Activated CD8-positive, alpha-beta memory T cell treated with anti-CD3 and anti-CD28 coated beads for 4 hours (primary cell): ENCODE measurements at regions not wholly inside any gene's neighbourhood (a gene's known extent, or its start where the extent isn't known, plus 50 kb on each side); places are given as distances from the start of the nearest gene placed in this dataset.

Experiments
- DNase-seq, 2 donors: peaks; one replicate each; pipeline ENCODE4 v3.0.0-alpha.2; 2020; ENCODE audit warnings: low read depth in 2 of 2

GRCh38 chr16:82412770-82413169 is 214.0 kb upstream of the CDH13 start:
- DNase-seq: no peak

GRCh38 chr16:82405736-82406135 is 221.0 kb upstream of the CDH13 start:
- no peak for DNase-seq

GRCh38 chr16:82404586-82405315 is 222.0 kb upstream of the CDH13 start:
- no peak for DNase-seq

GRCh38 chr16:82402665-82403218 is 224.0 kb upstream of the CDH13 start:
- no peak for DNase-seq

GRCh38 chr16:82400046-82400445 is 226.7 kb upstream of the CDH13 start:
- no peak for DNase-seq

GRCh38 chr16:82396509-82396908 is 226.5 kb upstream of the MPHOSPH6 start:
- no peak for DNase-seq

GRCh38 chr16:82395212-82395611 is 225.2 kb upstream of the MPHOSPH6 start:
- DNase-seq: no peak

GRCh38 chr16:82391690-82392089 is 221.7 kb upstream of the MPHOSPH6 start:
- no peak for DNase-seq

- no peak for DNase-seq
Measured at GRCh38 chr16:82389956-82390650, 220.1 kb upstream of the MPHOSPH6 start.

GRCh38 chr16:82386761-82387160 is 216.7 kb upstream of the MPHOSPH6 start:
- no peak for DNase-seq

GRCh38 chr16:82384949-82385348 is 214.9 kb upstream of the MPHOSPH6 start:
- no peak for DNase-seq

- DNase-seq: no peak
Measured at GRCh38 chr16:82384017-82384416, 214.0 kb upstream of the MPHOSPH6 start.

GRCh38 chr16:82382521-82382920 is 212.5 kb upstream of the MPHOSPH6 start:
- DNase-seq: no peak

- DNase-seq: no peak
Measured at GRCh38 chr16:82379551-82379950, 209.5 kb upstream of the MPHOSPH6 start.

- no peak for DNase-seq
Measured at GRCh38 chr16:82373976-82374375, 204.0 kb upstream of the MPHOSPH6 start.

GRCh38 chr16:82370282-82370681 is 200.3 kb upstream of the MPHOSPH6 start:
- DNase-seq: no peak

- no peak for DNase-seq
Measured at GRCh38 chr16:82368041-82368440, 198.0 kb upstream of the MPHOSPH6 start.

GRCh38 chr16:82366462-82366861 is 196.4 kb upstream of the MPHOSPH6 start:
- no peak for DNase-seq

- DNase-seq: no peak
Measured at GRCh38 chr16:82364690-82365089, 194.7 kb upstream of the MPHOSPH6 start.

- DNase-seq: no peak
Measured at GRCh38 chr16:82363026-82363816, 193.2 kb upstream of the MPHOSPH6 start.

GRCh38 chr16:82361885-82362284 is 191.9 kb upstream of the MPHOSPH6 start:
- no peak for DNase-seq

- no peak for DNase-seq
Measured at GRCh38 chr16:82360024-82360783, 190.2 kb upstream of the MPHOSPH6 start.
